HG03378 (cell line): ENCODE measurements at regions not wholly inside any gene's neighbourhood (a gene's known extent, or its start where the extent isn't known, plus 50 kb on each side); places are given as distances from the start of the nearest gene placed in this dataset.

Experiments used
- ATAC-seq: cut with Tn5 transposase; IDR thresholded peaks from one replicate; pipeline ENCODE4 v1.9.1; 2021; ENCODE audit warnings: mild to moderate bottlenecking, moderate library complexity; ENCODE audit not compliant: unreplicated experiment

GRCh38 chr4:123788577-123788976 is 392.0 kb downstream of the SPRY1 start:
- no peak for ATAC-seq

GRCh38 chr4:123790681-123791080 is 394.1 kb downstream of the SPRY1 start:
- ATAC-seq: no peak

- ATAC-seq: no peak
Measured at GRCh38 chr4:123802082-123802645, 405.6 kb downstream of the SPRY1 start.

GRCh38 chr4:123802933-123803332 is 406.3 kb downstream of the SPRY1 start:
- no peak for ATAC-seq

GRCh38 chr4:123804196-123804721 is 407.7 kb downstream of the SPRY1 start:
- no peak for ATAC-seq

GRCh38 chr4:123806056-123806455 is 409.5 kb downstream of the SPRY1 start:
- ATAC-seq: no peak

GRCh38 chr4:123807187-123807586 is 410.6 kb downstream of the SPRY1 start:
- no peak for ATAC-seq

GRCh38 chr4:123807866-123808265 is 411.3 kb downstream of the SPRY1 start:
- ATAC-seq: no peak

GRCh38 chr4:123809864-123810263 is 413.3 kb downstream of the SPRY1 start:
- ATAC-seq: no peak

- no peak for ATAC-seq
Measured at GRCh38 chr4:123812066-123812390, 415.4 kb downstream of the SPRY1 start.

GRCh38 chr4:123813901-123814300 is 417.3 kb downstream of the SPRY1 start:
- ATAC-seq: no peak

- no peak for ATAC-seq
Measured at GRCh38 chr4:123816462-123816861, 419.9 kb downstream of the SPRY1 start.

- no peak for ATAC-seq
Measured at GRCh38 chr4:123817025-123817688, 420.6 kb downstream of the SPRY1 start.

GRCh38 chr4:123819362-123820035 is 422.9 kb downstream of the SPRY1 start:
- no peak for ATAC-seq

GRCh38 chr4:123821861-123822260 is 425.3 kb downstream of the SPRY1 start:
- ATAC-seq: no peak

GRCh38 chr4:123822353-123822752 is 425.8 kb downstream of the SPRY1 start:
- no peak for ATAC-seq

GRCh38 chr4:123823244-123823643 is 426.6 kb downstream of the SPRY1 start:
- no peak for ATAC-seq

GRCh38 chr4:123824524-123824923 is 427.9 kb downstream of the SPRY1 start:
- ATAC-seq: no peak

GRCh38 chr4:123825596-123826291 is 429.1 kb downstream of the SPRY1 start:
- ATAC-seq: no peak

- ATAC-seq: no peak
Measured at GRCh38 chr4:123826896-123827295, 430.3 kb downstream of the SPRY1 start.

GRCh38 chr4:123827511-123827910 is 430.9 kb downstream of the SPRY1 start:
- no peak for ATAC-seq

- no peak for ATAC-seq
Measured at GRCh38 chr4:123830930-123831329, 434.3 kb downstream of the SPRY1 start.
